Spleen (tissue), 7 donors: ENCODE measurements at regions not wholly inside any gene's neighbourhood (a gene's known extent, or its start where the extent isn't known, plus 50 kb on each side); places are given as distances from the start of the nearest gene placed in this dataset.

Source experiments
- CTCF ChIP-seq, 11 experiments: fragments of 200-600 bp in 7 of 11; fragments of 450-650 bp in 4 of 11; sonication (generic) in 4 of 11; IDR thresholded peaks in 8 of 11; conservative IDR thresholded peaks in 3 of 11; 1 replicate in 7 of 11; 2 replicates in 4 of 11; pipeline versions ENCODE4 v1.4.0 to v1.8.0; 2016 to 2021; ENCODE audit warnings: antibody characterized with exemption in 11 of 11, inconsistent platforms in 4 of 11, mild to moderate bottlenecking in 1 of 11
- POLR2A ChIP-seq, 3 donors: fragments of 450-650 bp; IDR thresholded peaks; one replicate each; pipeline ENCODE4 v1.5.1; 2017; ENCODE audit warnings: antibody characterized with exemption in 3 of 3, mild to moderate bottlenecking in 1 of 3
- POLR2AphosphoS5 ChIP-seq, 3 donors: sonication (generic); formaldehyde crosslinking; IDR thresholded peaks; one replicate each; pipeline ENCODE4 v1.5.1; 2017; ENCODE audit warnings: antibody characterized with exemption in 3 of 3
- donor health status: DM: no; HTN: no; CAD: no; lungs with moderate emphysema.
- donor health status: DM: no; HTN: no; CAD: no.
- donor health status: DM: no; HTN: no; CAD: no.

GRCh38 chr10:78279756-78280155, 246.1 kb downstream of the RPS24 start:
- TF ChIP-seq CTCF (IDR thresholded peaks at IDR 0.05 in 8 of 11, conservative IDR thresholded peaks at IDR 0.05 in 3 of 11) (no peak), POLR2A (IDR thresholded peaks at IDR 0.05) (no peak), POLR2AphosphoS5 (IDR thresholded peaks at IDR 0.05) (no peak)
